Neural cell (in vitro differentiated cells): ENCODE measurements at regions not wholly inside any gene's neighbourhood (a gene's known extent, or its start where the extent isn't known, plus 50 kb on each side); places are given as distances from the start of the nearest gene placed in this dataset.

ENCODE experiments used
- H2AFZ ChIP-seq: fragments of 200-600, 300-800 bp; sonication (generic), shearing (Covaris generic); 2 replicates; pipeline ENCODE4 v1.6.0; 2014; ENCODE audit warnings: low read depth, mild to moderate bottlenecking, antibody characterized with exemption, low read length, moderate library complexity
- H3F3A ChIP-seq: fragments of 200-600 bp; shearing (Covaris generic); 2 replicates; pipeline ENCODE4 v1.6.1; 2016; ENCODE audit warnings: mild to moderate bottlenecking, moderate library complexity, mixed read lengths, antibody characterized with exemption, low read length; ENCODE audit not compliant: insufficient read depth, poor library complexity, severe bottlenecking
- H3K27ac ChIP-seq: fragments of 200-600, 300-800 bp; sonication (generic), shearing (Covaris generic); 2 replicates; pipeline ENCODE4 v1.5.1; 2014; ENCODE audit warnings: mild to moderate bottlenecking, low read length, moderate library complexity
- H3K27me3 ChIP-seq: fragments of 300-800, 200-600 bp; sonication (generic), shearing (Covaris generic); 2 replicates; pipeline ENCODE4 v1.6.0; 2014; ENCODE audit warnings: mild to moderate bottlenecking, low read depth, low read length, moderate library complexity; ENCODE audit not compliant: insufficient read depth
- H3K36me3 ChIP-seq: fragments of 300-800, 200-600 bp; sonication (generic), shearing (Covaris generic); 2 replicates; pipeline ENCODE4 v1.5.1; 2014; ENCODE audit warnings: mild to moderate bottlenecking, antibody characterized with exemption, low read length, moderate library complexity; ENCODE audit not compliant: insufficient read depth
- H3K4me2 ChIP-seq: fragments of 300-800, 200-600 bp; sonication (generic), shearing (Covaris generic); 2 replicates; pipeline ENCODE4 v1.6.0; 2014; ENCODE audit warnings: mild to moderate bottlenecking, low read length
- H3K4me3 ChIP-seq: fragments of 300-800, 200-600 bp; sonication (generic), shearing (Covaris generic); 2 replicates; pipeline ENCODE4 v1.5.1; 2014; ENCODE audit warnings: mild to moderate bottlenecking, low read length, moderate library complexity
- H3K79me2 ChIP-seq: fragments of 200-600 bp; shearing (Covaris generic); replicated peaks from 2 replicates; pipeline ENCODE4 v1.6.0; 2014; ENCODE audit warnings: mild to moderate bottlenecking, low read length, moderate library complexity; ENCODE audit not compliant: insufficient read depth
- H3K9ac ChIP-seq: fragments of 300-800, 200-600 bp; sonication (generic), shearing (Covaris generic); 2 replicates; pipeline ENCODE4 v1.6.1; 2016; ENCODE audit warnings: mild to moderate bottlenecking, low read length, mixed read lengths
- H3K9me2 ChIP-seq: fragments of 200-600 bp; shearing (Covaris generic); 2 replicates; pipeline ENCODE4 v1.6.1; 2016; ENCODE audit warnings: mild to moderate bottlenecking, low read length, mixed read lengths; ENCODE audit not compliant: insufficient read depth
- H3K9me3 ChIP-seq: fragments of 200-600, 300-800 bp; sonication (generic), shearing (Covaris generic); 2 replicates; pipeline ENCODE4 v1.6.1; 2016; ENCODE audit warnings: mild to moderate bottlenecking, mixed run types, low read length, moderate library complexity, mixed read lengths
- H4K20me1 ChIP-seq: fragments of 200-600 bp; shearing (Covaris generic); 2 replicates; pipeline ENCODE4 v1.6.1; 2016; ENCODE audit warnings: mild to moderate bottlenecking, mixed run types; ENCODE audit not compliant: insufficient read depth
- CTCF ChIP-seq: fragments of 450-650 bp; IDR thresholded peaks from 2 replicates; pipeline ENCODE4 v1.5.1; 2014; ENCODE audit warnings: antibody characterized with exemption, mild to moderate bottlenecking, moderate library complexity; ENCODE audit not compliant: poor library complexity, severe bottlenecking
- EP300 ChIP-seq: fragments of 450-650 bp; conservative IDR thresholded peaks from 2 replicates; pipeline ENCODE4 v1.6.1; 2014; ENCODE audit warnings: antibody characterized with exemption, mild to moderate bottlenecking, moderate library complexity; ENCODE audit not compliant: poor library complexity, severe bottlenecking
- EZH2 ChIP-seq: fragments of 200-600, 300-800 bp; shearing (Covaris generic), sonication (generic); IDR thresholded peaks from 2 replicates; pipeline ENCODE4 v1.6.1; 2014; ENCODE audit warnings: antibody characterized with exemption, low read length, borderline replicate concordance, mild to moderate bottlenecking; ENCODE audit not compliant: insufficient read depth, poor library complexity, severe bottlenecking
- MXI1 ChIP-seq: fragments of 450-650 bp; conservative IDR thresholded peaks from 2 replicates; pipeline ENCODE4 v1.6.1; 2014; ENCODE audit warnings: antibody characterized with exemption, mild to moderate bottlenecking; ENCODE audit not compliant: poor library complexity, severe bottlenecking
- POLR2AphosphoS5 ChIP-seq: IDR thresholded peaks from 2 replicates; pipeline ENCODE4 v1.6.1; 2012
- RAD21 ChIP-seq: fragments of 450-650 bp; conservative IDR thresholded peaks from 2 replicates; pipeline ENCODE4 v1.6.1; 2014; ENCODE audit warnings: antibody characterized with exemption, mild to moderate bottlenecking, moderate library complexity
- REST ChIP-seq: IDR thresholded peaks from 2 replicates; pipeline ENCODE4 v1.6.1; 2012; ENCODE audit warnings: borderline replicate concordance
- SMC3 ChIP-seq: fragments of 450-650 bp; conservative IDR thresholded peaks from 2 replicates; pipeline ENCODE4 v1.6.1; 2014; ENCODE audit warnings: antibody characterized with exemption, mild to moderate bottlenecking, moderate library complexity; ENCODE audit not compliant: poor library complexity
- TAF1 ChIP-seq: IDR thresholded peaks from 2 replicates; pipeline ENCODE4 v1.6.1; 2012; ENCODE audit warnings: low read depth

GRCh38 chr9:109956717-109957440, 176.9 kb downstream of the PALM2AKAP2 start:
- no peaks in the 10 kb centered on the region for H3K36me3 ChIP-seq
- no peak for TF ChIP-seq EZH2
- TF ChIP-seq REST: no peak
- no peak for TF ChIP-seq POLR2AphosphoS5
- TF ChIP-seq MXI1: no peak
- no peak for TF ChIP-seq TAF1
- TF ChIP-seq EP300: no peak
- no peak for TF ChIP-seq SMC3
- TF ChIP-seq RAD21: no peak
- TF ChIP-seq CTCF: no peak
- no peak overlapping the region for H3K27ac ChIP-seq
- no peaks in the 10 kb centered on the region for H3F3A ChIP-seq
- H3K9ac ChIP-seq: no peak overlapping the region
- H2AFZ ChIP-seq: no peak overlapping the region
- no peaks in the 10 kb centered on the region for H3K79me2 ChIP-seq
- no peak overlapping the region for H3K4me2 ChIP-seq
- H3K9me2 ChIP-seq: no peaks in the 10 kb centered on the region
- no peaks in the 10 kb centered on the region for H3K9me3 ChIP-seq
- no peak overlapping the region for H3K4me3 ChIP-seq
- no peaks in the 10 kb centered on the region for H3K27me3 ChIP-seq
- H4K20me1 ChIP-seq: no peaks in the 10 kb centered on the region

- Histone ChIP-seq H3K9me2 (no peaks in the 10 kb centered on the region), H3K36me3 (no peaks in the 10 kb centered on the region), H3K27ac (no peak overlapping the region), H3K9ac (no peak overlapping the region), H3K79me2 (no peaks in the 10 kb centered on the region), H3K4me2 (no peak overlapping the region), H3K9me3 (no peaks in the 10 kb centered on the region), H2AFZ (no peak overlapping the region), H3K4me3 (no peak overlapping the region), H3K27me3 (no peaks in the 10 kb centered on the region), H3F3A (no peaks in the 10 kb centered on the region), H4K20me1 (no peaks in the 10 kb centered on the region)
- TF ChIP-seq POLR2AphosphoS5: no peak
- no peak for TF ChIP-seq EZH2
Observed at GRCh38 chr9:109959679-109960078, 179.7 kb downstream of the PALM2AKAP2 start.
